VCaP (cell line): ENCODE measurements at regions not wholly inside any gene's neighbourhood (a gene's known extent, or its start where the extent isn't known, plus 50 kb on each side); places are given as distances from the start of the nearest gene placed in this dataset.

Experiments used
- H3K27ac ChIP-seq: fragments of 450-650 bp; 2 replicates; pipeline ENCODE4 v1.5.1; 2017
- TF ChIP-seq, protein P1 (sequence below): fragments of 450-650 bp; conservative IDR thresholded peaks from 2 replicates; pipeline ENCODE4 v1.5.1; 2017; ENCODE audit warnings: mild to moderate bottlenecking, moderate library complexity

DNA sequence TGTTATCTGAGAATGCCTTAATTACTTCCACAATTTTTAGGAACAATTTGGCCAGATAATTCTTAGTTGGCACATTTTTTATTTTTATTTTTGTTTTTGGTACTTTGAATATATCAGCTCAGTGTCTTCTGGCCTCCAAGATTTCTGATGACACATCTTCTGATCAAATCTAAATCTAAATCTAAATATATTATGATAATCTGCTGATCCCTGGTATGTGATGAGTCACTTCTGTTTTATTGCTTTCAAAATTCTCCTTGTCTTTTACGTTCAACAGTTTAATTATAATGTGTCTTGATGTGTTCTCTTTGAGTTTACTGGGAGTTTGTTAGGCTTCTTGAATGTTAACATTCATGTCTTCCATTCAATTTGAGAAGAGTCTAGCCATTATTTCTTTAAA is 436.8 kb downstream of the CDH9 start:
- TF ChIP-seq, protein P1, sequence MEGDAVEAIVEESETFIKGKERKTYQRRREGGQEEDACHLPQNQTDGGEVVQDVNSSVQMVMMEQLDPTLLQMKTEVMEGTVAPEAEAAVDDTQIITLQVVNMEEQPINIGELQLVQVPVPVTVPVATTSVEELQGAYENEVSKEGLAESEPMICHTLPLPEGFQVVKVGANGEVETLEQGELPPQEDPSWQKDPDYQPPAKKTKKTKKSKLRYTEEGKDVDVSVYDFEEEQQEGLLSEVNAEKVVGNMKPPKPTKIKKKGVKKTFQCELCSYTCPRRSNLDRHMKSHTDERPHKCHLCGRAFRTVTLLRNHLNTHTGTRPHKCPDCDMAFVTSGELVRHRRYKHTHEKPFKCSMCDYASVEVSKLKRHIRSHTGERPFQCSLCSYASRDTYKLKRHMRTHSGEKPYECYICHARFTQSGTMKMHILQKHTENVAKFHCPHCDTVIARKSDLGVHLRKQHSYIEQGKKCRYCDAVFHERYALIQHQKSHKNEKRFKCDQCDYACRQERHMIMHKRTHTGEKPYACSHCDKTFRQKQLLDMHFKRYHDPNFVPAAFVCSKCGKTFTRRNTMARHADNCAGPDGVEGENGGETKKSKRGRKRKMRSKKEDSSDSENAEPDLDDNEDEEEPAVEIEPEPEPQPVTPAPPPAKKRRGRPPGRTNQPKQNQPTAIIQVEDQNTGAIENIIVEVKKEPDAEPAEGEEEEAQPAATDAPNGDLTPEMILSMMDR, result no peak

DNA sequence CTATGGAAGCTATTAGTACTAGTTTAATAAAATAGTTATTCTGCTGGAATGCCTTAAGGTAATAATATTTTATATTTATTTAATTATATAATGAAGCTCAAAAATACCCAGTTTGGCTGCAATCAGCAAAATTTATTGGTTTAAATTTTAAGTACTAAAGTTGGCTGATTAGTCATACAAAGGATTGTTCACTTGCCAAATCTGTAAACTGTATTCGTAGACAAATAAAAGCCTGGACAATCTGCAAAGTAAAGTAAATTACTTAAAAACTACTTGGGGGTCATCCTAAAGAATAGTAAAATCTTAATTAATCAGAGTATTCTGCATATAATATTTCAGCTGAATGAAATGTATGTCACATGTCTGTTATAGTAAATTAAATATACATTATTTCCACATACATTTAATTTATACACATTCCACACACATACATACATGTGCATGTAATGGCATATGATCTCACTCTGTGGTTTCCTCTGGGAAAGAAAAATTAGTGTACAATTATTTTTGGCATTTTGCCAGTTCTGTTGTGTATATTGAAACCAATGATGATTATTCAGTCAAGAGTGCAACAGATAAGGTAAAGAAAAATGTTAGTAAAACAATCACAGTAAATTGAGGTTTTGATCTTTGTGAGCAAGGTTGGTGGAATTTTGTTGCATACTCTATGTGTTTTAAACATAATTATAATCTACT is 455.9 kb downstream of the CDH9 start:
- TF ChIP-seq, protein P1, result no peak
- H3K27ac ChIP-seq, result no peak overlapping the region

More for the DNA sequence above, 436.8 kb downstream of the CDH9 start:
- H3K27ac ChIP-seq, result no peak overlapping the region

DNA sequence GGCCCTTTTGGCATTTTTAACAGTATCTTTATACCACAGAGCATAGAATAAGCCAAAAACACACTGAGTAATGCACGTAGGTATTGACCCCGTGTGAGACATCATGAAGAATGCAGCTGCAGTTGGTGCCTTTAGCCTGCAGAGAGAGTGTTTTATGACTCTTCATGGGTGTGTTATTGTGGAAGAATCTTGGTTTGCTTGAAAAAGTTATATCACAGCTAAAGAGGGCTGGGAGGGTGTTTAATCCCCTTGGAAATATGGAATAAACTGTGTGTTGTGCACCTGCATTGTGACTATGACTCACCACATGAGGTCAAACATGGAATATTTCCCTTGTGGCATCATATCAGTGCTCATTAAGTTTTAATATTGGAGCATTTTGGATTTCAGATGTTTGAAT is 458.7 kb downstream of the CDH9 start:
- TF ChIP-seq, protein P1, result no peak
- H3K27ac ChIP-seq, result no peak overlapping the region

DNA sequence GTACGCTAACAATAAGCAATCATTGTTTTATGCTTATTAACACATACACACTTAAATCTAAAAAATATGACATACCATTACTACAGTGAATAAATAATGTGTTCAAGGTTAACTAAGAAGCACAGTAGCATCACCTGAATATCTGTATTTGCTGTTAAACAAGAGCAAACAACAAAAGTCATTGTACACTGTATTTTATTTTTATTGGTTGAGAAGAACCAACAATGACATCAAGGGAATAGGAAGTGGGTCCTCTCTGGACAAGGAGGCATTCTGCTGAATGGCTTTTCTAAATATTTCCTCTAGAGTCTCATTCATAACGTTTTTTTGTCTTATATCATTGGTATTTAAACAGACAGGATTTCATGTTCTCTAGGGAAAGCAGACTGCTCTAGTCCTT is 460.4 kb downstream of the CDH9 start:
- H3K27ac ChIP-seq, result no peak overlapping the region
- TF ChIP-seq, protein P1, result no peak

DNA sequence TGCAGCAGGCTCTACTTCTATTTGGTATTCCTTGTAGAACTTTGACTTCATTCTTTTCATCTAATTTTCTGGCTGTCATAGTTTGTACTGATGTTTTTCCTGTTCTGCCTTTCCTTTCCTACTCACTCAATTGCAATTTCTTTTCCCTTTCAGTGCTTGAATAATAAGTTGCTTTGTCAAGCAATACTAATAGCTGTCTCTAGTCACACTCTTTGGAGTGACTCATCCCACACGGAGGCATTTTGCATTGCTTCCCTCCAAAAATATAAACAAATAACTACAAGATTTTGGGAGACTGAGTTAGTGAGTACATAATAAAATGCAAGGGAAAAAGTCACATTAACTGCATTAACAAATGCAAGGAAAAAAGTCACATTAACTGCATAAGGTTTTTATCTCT is 465.9 kb downstream of the CDH9 start:
- TF ChIP-seq, protein P1, result no peak
- H3K27ac ChIP-seq, result no peak overlapping the region

DNA sequence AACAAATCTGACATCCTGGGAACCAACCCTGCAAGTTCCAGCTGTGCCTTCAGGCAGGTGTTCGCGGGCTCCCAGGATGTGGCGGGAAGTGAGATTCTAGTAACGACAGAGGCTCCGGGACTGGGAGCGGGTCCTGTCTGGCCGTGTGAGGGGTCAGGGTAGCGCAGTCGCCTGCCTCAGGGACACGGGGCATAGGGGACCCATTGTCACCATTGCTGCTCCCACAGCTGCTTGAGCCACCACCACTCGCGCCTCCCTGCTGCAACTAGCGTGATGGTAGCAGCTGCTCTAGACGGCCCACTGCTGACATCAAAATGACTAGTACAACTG is 468.5 kb downstream of the CDH9 start:
- no peak overlapping the region for H3K27ac ChIP-seq
- TF ChIP-seq, protein P1, result no peak

DNA sequence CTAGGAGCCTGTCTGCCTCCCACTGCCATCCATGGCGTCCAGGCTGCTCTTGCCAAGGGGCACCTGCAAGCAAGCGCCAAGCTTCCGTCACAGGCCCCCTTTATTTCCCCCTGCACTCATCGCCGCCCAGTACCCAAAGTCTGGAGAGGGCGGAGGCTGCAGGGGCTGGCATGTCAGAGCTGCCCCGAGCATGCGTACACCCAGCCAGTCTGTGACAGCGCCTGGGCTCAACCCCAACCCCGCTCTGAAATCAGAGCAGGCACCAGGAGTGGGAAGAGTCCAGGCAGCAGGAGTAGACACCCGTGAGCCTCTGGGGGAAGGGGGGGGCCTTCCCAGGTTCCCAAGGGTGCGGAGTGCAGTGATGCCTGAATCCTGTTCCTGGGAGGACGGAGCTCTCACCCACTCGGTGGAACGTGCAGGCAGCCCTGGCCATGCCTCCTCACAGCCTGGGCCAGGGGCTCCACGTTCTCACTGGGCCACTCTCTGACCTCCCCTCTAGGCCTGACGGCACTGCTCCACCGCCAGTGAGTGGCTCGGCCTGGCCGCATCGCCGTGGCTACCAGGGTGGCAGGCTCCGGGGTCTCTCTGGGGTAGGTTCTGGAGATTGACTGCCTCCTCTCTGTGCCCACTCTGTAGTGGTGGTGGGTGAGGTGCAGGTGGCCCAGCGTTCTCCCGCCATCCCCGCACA is 469.0 kb downstream of the CDH9 start:
- TF ChIP-seq, protein P1, result no peak
- H3K27ac ChIP-seq, result no peak overlapping the region
